Keratinocyte (primary cell): ENCODE measurements at regions not wholly inside any gene's neighbourhood (a gene's known extent, or its start where the extent isn't known, plus 50 kb on each side); places are given as distances from the start of the nearest gene placed in this dataset.

Source experiments
- DNase-seq: peaks from one replicate; pipeline ENCODE4 v3.0.0-alpha.2; 2011; ENCODE audit warnings: low read depth, missing footprints, low spot score
- FAIRE-seq: peaks from 2 replicates; lab custom pipeline; 2011; peaks lifted over from hg19 to GRCh38; lab: Jason Lieb, UNC
- H2AFZ ChIP-seq: 2 replicates; pipeline ENCODE4 v1.6.0; 2012; ENCODE audit warnings: low read length, control low read depth, inconsistent platforms; ENCODE audit not compliant: control insufficient read depth
- H3K27ac ChIP-seq: 2 replicates; pipeline ENCODE4 v1.5.1; 2011; ENCODE audit warnings: low read length; ENCODE audit not compliant: control insufficient read depth, insufficient read depth
- H3K27me3 ChIP-seq: 3 replicates; pipeline ENCODE4 v1.6.0; 2011; ENCODE audit warnings: low read length; ENCODE audit not compliant: control insufficient read depth, insufficient read depth; ENCODE audit errors: extremely low read depth
- H3K36me3 ChIP-seq, 2 experiments: 2 replicates in 1 of 2; 3 replicates in 1 of 2; pipeline ENCODE4 v1.5.1; 2011; ENCODE audit warnings: low read length in 2 of 2, mild to moderate bottlenecking in 1 of 2; ENCODE audit not compliant: control insufficient read depth in 2 of 2, insufficient read depth in 2 of 2; ENCODE audit errors: extremely low read depth in 1 of 2
- H3K4me1 ChIP-seq: 3 replicates; pipeline ENCODE4 v1.5.1; 2011; ENCODE audit warnings: low read length; ENCODE audit not compliant: control insufficient read depth, insufficient read depth; ENCODE audit errors: extremely low read depth
- H3K4me2 ChIP-seq: 3 replicates; pipeline ENCODE4 v1.6.0; 2011; ENCODE audit warnings: low read depth, low read length; ENCODE audit not compliant: control insufficient read depth, insufficient read depth; ENCODE audit errors: extremely low read depth
- H3K4me3 ChIP-seq, 3 experiments: fragments of 200-600 bp in 1 of 3; sonication (generic) in 1 of 3; 2 replicates in 2 of 3; 3 replicates in 1 of 3; pipeline ENCODE4 v1.5.1; 2011 to 2016; ENCODE audit warnings: low read length in 3 of 3, mild to moderate bottlenecking in 3 of 3, control low read depth in 2 of 3, inconsistent platforms in 1 of 3, low read depth in 1 of 3, mixed read lengths in 1 of 3, mixed run types in 1 of 3, moderate library complexity in 1 of 3; ENCODE audit not compliant: control insufficient read depth in 2 of 3, insufficient read depth in 2 of 3; ENCODE audit errors: extremely low read depth in 1 of 3
- H3K79me2 ChIP-seq: 2 replicates; pipeline ENCODE4 v1.6.0; 2012; ENCODE audit warnings: low read length; ENCODE audit not compliant: control insufficient read depth, insufficient read depth
- H3K9ac ChIP-seq: 3 replicates; pipeline ENCODE4 v1.6.0; 2011; ENCODE audit warnings: low read length; ENCODE audit not compliant: control insufficient read depth, insufficient read depth; ENCODE audit errors: extremely low read depth
- H3K9me1 ChIP-seq: 3 replicates; pipeline ENCODE4 v1.6.0; 2011; ENCODE audit warnings: low read length; ENCODE audit not compliant: control insufficient read depth, insufficient read depth; ENCODE audit errors: extremely low read depth
- H3K9me3 ChIP-seq: 2 replicates; pipeline ENCODE4 v1.5.1; 2012; ENCODE audit warnings: low read depth, low read length; ENCODE audit not compliant: control insufficient read depth
- H4K20me1 ChIP-seq: 3 replicates; pipeline ENCODE4 v1.6.0; 2011; ENCODE audit warnings: low read length; ENCODE audit not compliant: control insufficient read depth, insufficient read depth; ENCODE audit errors: extremely low read depth
- EZH2 ChIP-seq: IDR thresholded peaks from one replicate; pipeline ENCODE4 v1.6.1; 2012; ENCODE audit warnings: inconsistent platforms, mild to moderate bottlenecking, low read length, moderate library complexity
- dilution Hi-C: fragments of 300-500 bp; cut with MboI; formaldehyde crosslinking; loops from one replicate; pipeline ENCODE4 v1.7.0; 2020; ENCODE audit warnings: low sequenced_read_pairs; ENCODE audit not compliant: extremely low pct_ligation_motif_present
- TF ChIP-seq, protein P1 (sequence below), 3 experiments: IDR thresholded peaks in 1 of 3; conservative IDR thresholded peaks in 1 of 3; optimal IDR thresholded peaks in 1 of 3; 2 replicates in 2 of 3; 3 replicates in 1 of 3; pipeline versions ENCODE3 to v1.5.1; 2011; ENCODE audit warnings: low read length in 3 of 3, mild to moderate bottlenecking in 3 of 3, moderate library complexity in 2 of 3, control low read depth in 1 of 3, inconsistent platforms in 1 of 3; ENCODE audit not compliant: insufficient read depth in 2 of 3; ENCODE audit errors: extremely low read depth in 1 of 3

DNA sequence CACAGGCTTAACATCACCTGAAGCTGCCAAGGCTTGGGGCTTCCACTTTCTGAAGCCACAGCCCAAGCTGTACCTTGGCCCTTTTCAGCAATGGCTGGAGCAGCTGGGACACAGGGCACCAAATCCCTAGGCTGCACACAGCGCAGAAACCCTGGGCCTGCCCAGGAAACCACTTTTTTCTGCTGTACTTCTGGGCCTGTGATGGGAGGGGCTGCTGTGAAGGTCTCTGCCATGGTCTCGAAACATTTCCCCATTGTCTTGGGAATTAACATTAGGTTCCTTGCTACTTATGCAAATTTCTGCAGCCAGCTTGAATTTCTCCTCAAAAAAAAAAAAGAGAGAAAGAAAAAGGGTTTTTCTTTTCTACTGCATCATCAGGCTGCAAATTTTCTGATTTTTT is 219.1 kb downstream of the RPL10L start:
- dilution Hi-C loops, result no loop called here
- no peak for DNase-seq
- no peaks in the 10 kb centered on the region for H3K9me1 ChIP-seq
- no peak overlapping the region for H3K9ac ChIP-seq
- H3K4me3 ChIP-seq, result no peak overlapping the region
- H3K9me3 ChIP-seq, result no peaks in the 10 kb centered on the region
- H3K4me1 ChIP-seq, result no peaks in the 10 kb centered on the region
- no peak overlapping the region for H3K4me2 ChIP-seq
- no peak overlapping the region for H2AFZ ChIP-seq
- TF ChIP-seq, protein P1, sequence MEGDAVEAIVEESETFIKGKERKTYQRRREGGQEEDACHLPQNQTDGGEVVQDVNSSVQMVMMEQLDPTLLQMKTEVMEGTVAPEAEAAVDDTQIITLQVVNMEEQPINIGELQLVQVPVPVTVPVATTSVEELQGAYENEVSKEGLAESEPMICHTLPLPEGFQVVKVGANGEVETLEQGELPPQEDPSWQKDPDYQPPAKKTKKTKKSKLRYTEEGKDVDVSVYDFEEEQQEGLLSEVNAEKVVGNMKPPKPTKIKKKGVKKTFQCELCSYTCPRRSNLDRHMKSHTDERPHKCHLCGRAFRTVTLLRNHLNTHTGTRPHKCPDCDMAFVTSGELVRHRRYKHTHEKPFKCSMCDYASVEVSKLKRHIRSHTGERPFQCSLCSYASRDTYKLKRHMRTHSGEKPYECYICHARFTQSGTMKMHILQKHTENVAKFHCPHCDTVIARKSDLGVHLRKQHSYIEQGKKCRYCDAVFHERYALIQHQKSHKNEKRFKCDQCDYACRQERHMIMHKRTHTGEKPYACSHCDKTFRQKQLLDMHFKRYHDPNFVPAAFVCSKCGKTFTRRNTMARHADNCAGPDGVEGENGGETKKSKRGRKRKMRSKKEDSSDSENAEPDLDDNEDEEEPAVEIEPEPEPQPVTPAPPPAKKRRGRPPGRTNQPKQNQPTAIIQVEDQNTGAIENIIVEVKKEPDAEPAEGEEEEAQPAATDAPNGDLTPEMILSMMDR (optimal IDR thresholded peaks at IDR 0.05 in 1 of 3, IDR thresholded peaks at IDR 0.05 in 1 of 3, conservative IDR thresholded peaks at IDR 0.05 in 1 of 3; ENCODE audit: extremely low read depth in 1 of 3, insufficient read depth in 2 of 3, low read length in 3 of 3), result no peak
- TF ChIP-seq EZH2, result no peak
- H3K36me3 ChIP-seq, result no peaks in the 10 kb centered on the region
- no peak overlapping the region for H3K27ac ChIP-seq
- no peaks in the 10 kb centered on the region for H4K20me1 ChIP-seq
- H3K79me2 ChIP-seq, result no peaks in the 10 kb centered on the region
- no peak for FAIRE-seq
- H3K27me3 ChIP-seq, result no peaks in the 10 kb centered on the region

DNA sequence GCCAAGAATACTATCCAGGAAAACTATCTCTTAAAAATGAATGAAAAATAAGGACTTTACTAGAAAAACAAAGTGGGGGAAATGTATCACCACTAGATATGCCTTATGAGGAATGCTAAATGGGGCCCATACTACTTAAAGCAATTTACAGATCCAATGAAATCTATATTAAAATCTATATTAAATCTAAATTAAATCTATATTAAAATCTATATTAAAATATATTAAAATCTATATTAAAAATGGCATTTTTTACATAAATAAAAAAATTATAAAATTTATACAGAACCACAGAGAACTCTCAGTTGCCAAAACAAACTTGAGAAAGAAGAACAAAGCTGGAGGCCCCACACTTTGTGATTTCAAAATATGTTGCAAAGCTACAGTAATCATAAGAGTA is 234.5 kb downstream of the RPL10L start:
- DNase-seq, result no peak
- H4K20me1 ChIP-seq, result no peaks in the 10 kb centered on the region
- no peak overlapping the region for H2AFZ ChIP-seq
- TF ChIP-seq, protein P1 (optimal IDR thresholded peaks at IDR 0.05 in 1 of 3, IDR thresholded peaks at IDR 0.05 in 1 of 3, conservative IDR thresholded peaks at IDR 0.05 in 1 of 3; ENCODE audit: extremely low read depth in 1 of 3, insufficient read depth in 2 of 3, low read length in 3 of 3), result no peak
- TF ChIP-seq EZH2, result no peak
- H3K4me2 ChIP-seq, result no peak overlapping the region
- H3K9me3 ChIP-seq, result no peaks in the 10 kb centered on the region
- no peaks in the 10 kb centered on the region for H3K79me2 ChIP-seq
- no peak overlapping the region for H3K4me3 ChIP-seq
- no peaks in the 10 kb centered on the region for H3K9me1 ChIP-seq
- H3K27ac ChIP-seq, result no peak overlapping the region
- no peak for FAIRE-seq
- H3K27me3 ChIP-seq, result no peaks in the 10 kb centered on the region
- no peak overlapping the region for H3K9ac ChIP-seq
- H3K4me1 ChIP-seq, result no peaks in the 10 kb centered on the region
- no peaks in the 10 kb centered on the region for H3K36me3 ChIP-seq
- dilution Hi-C loops, result no loop called here
